ENCODE measurements at regions not wholly inside any gene's neighbourhood (a gene's known extent, or its start where the extent isn't known, plus 50 kb on each side); places are given as distances from the start of the nearest gene placed in this dataset.

DNA sequence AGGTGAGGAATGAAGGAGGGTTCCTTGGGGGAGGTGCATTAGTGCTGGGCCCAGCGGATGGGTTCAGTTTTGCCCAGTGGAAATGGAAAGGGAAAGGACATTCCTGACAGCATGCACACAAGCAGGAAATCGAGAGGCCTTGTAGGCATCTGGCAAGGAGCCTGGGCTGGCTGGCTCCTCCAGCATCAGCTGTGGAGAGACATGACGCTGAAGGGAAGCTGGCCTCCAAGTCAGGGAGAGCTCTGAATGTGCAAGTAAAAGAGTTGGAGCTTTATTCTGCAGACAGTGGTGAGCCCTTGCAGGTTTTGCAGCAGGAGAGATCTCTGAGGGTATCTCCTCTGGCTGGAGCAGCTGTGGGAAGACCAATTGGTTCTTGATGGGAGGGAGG is 154.3 kb downstream of the MRPL14 start:
- Mint-ChIP-seq H3K9me3 (ENCODE audit: insufficient read depth) (peaks cover 2% of the 10 kb centered on the region), H3K27ac (no peak overlapping the region), H3K4me1 (peaks cover 8% of the 10 kb centered on the region), H3K27me3 (peaks cover 52% of the 10 kb centered on the region), H3K4me3 (no peak overlapping the region)
- Histone ChIP-seq H3K27ac (ENCODE audit: low read length in 2 of 2) (no peak overlapping the region), H3K4me2 (replicated peaks; ENCODE audit: low read depth, low read length, poor library complexity, severe bottlenecking) (no peak overlapping the region), H3K4me3 (ENCODE audit: control extremely low read depth in 1 of 5, extremely low read depth in 1 of 5, insufficient read depth in 1 of 5, low read depth in 2 of 5, low read length in 4 of 5) (no peak overlapping the region), H3K27me3 (replicated peaks in 1 of 4; ENCODE audit: control extremely low read depth in 1 of 4, control insufficient read depth in 3 of 4, insufficient read depth in 4 of 4, low read length in 3 of 4) (peaks cover 0 to 15% (median 6%) of the 10 kb centered on the region in 4 experiments), H3K9ac (ENCODE audit: low read length) (no peak overlapping the region), H2AFZ (ENCODE audit: insufficient read depth, low read depth, low read length, poor library complexity, severe bottlenecking) (no peak overlapping the region), H3K36me3 (replicated peaks in 1 of 2; ENCODE audit: control extremely low read depth in 1 of 2, control insufficient read depth in 1 of 2, extremely low read depth in 1 of 2, insufficient read depth in 2 of 2, low read length in 1 of 2) (no peaks in the 10 kb centered on the region), H3K4me1 (ENCODE audit: control insufficient read depth in 2 of 2, insufficient read depth in 2 of 2, low read length in 2 of 2) (peaks cover 4 to 5% of the 10 kb centered on the region in 2 donors), H3K79me2 (ENCODE audit: control insufficient read depth, insufficient read depth, low read length) (no peaks in the 10 kb centered on the region), H3K9me3 (ENCODE audit: control extremely low read depth in 1 of 3, control insufficient read depth in 2 of 3, insufficient read depth in 1 of 3, low read length in 2 of 3) (peaks cover 0 to 7% (median 3%) of the 10 kb centered on the region in 3 donors), H4K20me1 (ENCODE audit: control insufficient read depth, insufficient read depth, low read length, poor library complexity, severe bottlenecking) (no peaks in the 10 kb centered on the region)
- ATAC-seq (ENCODE audit: low read depth) (no peak), DNase-seq (no peak)
- intact Hi-C loops (cut with micrococcal nuclease): no loop called here
- CTCF ChIA-PET: no interaction called here
- TF ChIP-seq, protein P1, sequence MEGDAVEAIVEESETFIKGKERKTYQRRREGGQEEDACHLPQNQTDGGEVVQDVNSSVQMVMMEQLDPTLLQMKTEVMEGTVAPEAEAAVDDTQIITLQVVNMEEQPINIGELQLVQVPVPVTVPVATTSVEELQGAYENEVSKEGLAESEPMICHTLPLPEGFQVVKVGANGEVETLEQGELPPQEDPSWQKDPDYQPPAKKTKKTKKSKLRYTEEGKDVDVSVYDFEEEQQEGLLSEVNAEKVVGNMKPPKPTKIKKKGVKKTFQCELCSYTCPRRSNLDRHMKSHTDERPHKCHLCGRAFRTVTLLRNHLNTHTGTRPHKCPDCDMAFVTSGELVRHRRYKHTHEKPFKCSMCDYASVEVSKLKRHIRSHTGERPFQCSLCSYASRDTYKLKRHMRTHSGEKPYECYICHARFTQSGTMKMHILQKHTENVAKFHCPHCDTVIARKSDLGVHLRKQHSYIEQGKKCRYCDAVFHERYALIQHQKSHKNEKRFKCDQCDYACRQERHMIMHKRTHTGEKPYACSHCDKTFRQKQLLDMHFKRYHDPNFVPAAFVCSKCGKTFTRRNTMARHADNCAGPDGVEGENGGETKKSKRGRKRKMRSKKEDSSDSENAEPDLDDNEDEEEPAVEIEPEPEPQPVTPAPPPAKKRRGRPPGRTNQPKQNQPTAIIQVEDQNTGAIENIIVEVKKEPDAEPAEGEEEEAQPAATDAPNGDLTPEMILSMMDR (IDR thresholded peaks at IDR 0.05): no peak
- no peak for TF ChIP-seq EZH2 (IDR thresholded peaks at IDR 0.05; ENCODE audit: borderline replicate concordance, insufficient read depth, low read depth, low read length, poor library complexity, severe bottlenecking)
- 70% methylated on average over 3 of the region's 3 CpGs for WGBS (ENCODE audit: insufficient coverage)
- POLR2A ChIA-PET: no interaction called here

DNA sequence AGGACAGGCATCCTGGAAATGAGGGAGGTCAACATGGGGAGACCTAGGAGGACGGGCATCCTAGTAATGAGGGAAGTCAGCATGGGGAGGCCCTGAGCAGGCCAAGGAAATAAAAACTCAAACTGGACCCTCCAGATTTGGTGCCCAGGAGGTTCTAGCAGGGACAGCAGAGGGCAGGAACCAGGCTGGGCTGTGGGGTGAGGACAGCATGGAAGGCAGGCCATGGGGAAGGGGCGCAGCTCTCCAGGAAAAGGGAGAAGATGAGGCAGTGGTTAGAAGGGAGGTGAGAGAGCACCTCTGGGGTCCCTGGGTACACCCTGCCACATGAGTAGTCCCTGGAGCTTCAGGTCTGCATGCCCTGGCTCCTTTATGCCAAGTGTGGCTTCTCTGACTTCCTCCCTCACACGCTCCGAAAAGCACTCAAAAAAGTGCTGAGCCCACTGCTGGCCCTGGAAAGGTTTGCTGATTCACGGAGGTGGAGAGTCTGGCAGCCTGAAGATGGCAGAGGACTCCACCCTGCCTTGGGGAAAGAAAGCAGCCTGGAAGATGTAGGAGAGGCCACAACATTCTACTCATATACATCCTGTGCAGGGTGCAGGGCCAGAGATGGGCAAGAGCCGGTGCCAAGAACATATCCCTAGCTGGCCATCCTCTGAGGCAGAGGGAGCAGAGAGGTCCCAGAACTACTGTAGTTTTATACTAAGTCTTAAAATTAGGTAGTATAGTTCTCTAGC is 154.9 kb downstream of the MRPL14 start:
- no peak for TF ChIP-seq EZH2 (IDR thresholded peaks at IDR 0.05; ENCODE audit: borderline replicate concordance, insufficient read depth, low read depth, low read length, poor library complexity, severe bottlenecking)
- TF ChIP-seq, protein P1 (IDR thresholded peaks at IDR 0.05): no peak
- no peak overlapping the region for H3K27ac ChIP-seq (ENCODE audit: low read length in 2 of 2)
- no peak overlapping the region for H3K4me3 Mint-ChIP-seq
- H3K27ac Mint-ChIP-seq: no peak overlapping the region
- peaks cover 0 to 7% (median 3%) of the 10 kb centered on the region in 3 donors for H3K9me3 ChIP-seq (ENCODE audit: control extremely low read depth in 1 of 3, control insufficient read depth in 2 of 3, insufficient read depth in 1 of 3, low read length in 2 of 3)
- peaks cover 0 to 1% of the 10 kb centered on the region in 2 donors for H3K4me1 ChIP-seq (ENCODE audit: control insufficient read depth in 2 of 2, insufficient read depth in 2 of 2, low read length in 2 of 2)
- ChIA-PET POLR2A (no interaction called here), CTCF (no interaction called here)
- peaks cover 47% of the 10 kb centered on the region for H3K27me3 Mint-ChIP-seq
- peaks cover 0 to 12% (median 6%) of the 10 kb centered on the region in 4 experiments for H3K27me3 ChIP-seq (replicated peaks in 1 of 4; ENCODE audit: control extremely low read depth in 1 of 4, control insufficient read depth in 3 of 4, insufficient read depth in 4 of 4, low read length in 3 of 4)
- H3K9ac ChIP-seq (ENCODE audit: low read length): no peak overlapping the region
- peaks cover 3% of the 10 kb centered on the region for H3K4me1 Mint-ChIP-seq
- ATAC-seq (ENCODE audit: low read depth): no peak
- H3K9me3 Mint-ChIP-seq (ENCODE audit: insufficient read depth): peaks cover 2% of the 10 kb centered on the region
- no peak overlapping the region for H2AFZ ChIP-seq (ENCODE audit: insufficient read depth, low read depth, low read length, poor library complexity, severe bottlenecking)
- no peak overlapping the region for H3K4me3 ChIP-seq (ENCODE audit: control extremely low read depth in 1 of 5, extremely low read depth in 1 of 5, insufficient read depth in 1 of 5, low read depth in 2 of 5, low read length in 4 of 5)
- intact Hi-C loops (cut with micrococcal nuclease): no loop called here
- no peak for DNase-seq
- no peaks in the 10 kb centered on the region for H3K79me2 ChIP-seq (ENCODE audit: control insufficient read depth, insufficient read depth, low read length)
- H3K4me2 ChIP-seq (replicated peaks; ENCODE audit: low read depth, low read length, poor library complexity, severe bottlenecking): no peak overlapping the region
- no peaks in the 10 kb centered on the region for H4K20me1 ChIP-seq (ENCODE audit: control insufficient read depth, insufficient read depth, low read length, poor library complexity, severe bottlenecking)
- no peaks in the 10 kb centered on the region for H3K36me3 ChIP-seq (replicated peaks in 1 of 2; ENCODE audit: control extremely low read depth in 1 of 2, control insufficient read depth in 1 of 2, extremely low read depth in 1 of 2, insufficient read depth in 2 of 2, low read length in 1 of 2)
- 100% methylated on average over 2 of the region's 6 CpGs for WGBS (ENCODE audit: insufficient coverage)

All from B cell (primary cell).